Tongue (tissue), 1 donor: ENCODE measurements at regions not wholly inside any gene's neighbourhood (a gene's known extent, or its start where the extent isn't known, plus 50 kb on each side); places are given as distances from the start of the nearest gene placed in this dataset.
"Not testable (repeated sequence)": the region's sequence is repeated elsewhere in the genome, so short reads cannot be mapped to it uniquely, and the experiment has no call there.

ENCODE experiments used
- DNase-seq: peaks from one replicate; pipeline ENCODE4 v3.0.0-alpha.2; 2015

GRCh38 chr6:119535332-119535731 lies 185.8 kb upstream of the MAN1A1 start:
- no peak for DNase-seq

- peak; percentile 23 for DNase-seq
Measured at GRCh38 chr6:119533603-119534279, 184.2 kb upstream of the MAN1A1 start.

- no peak for DNase-seq
Measured at GRCh38 chr6:119527231-119527578, 177.6 kb upstream of the MAN1A1 start.

GRCh38 chr6:119526561-119527230 lies 177.1 kb upstream of the MAN1A1 start:
- DNase-seq: no peak

GRCh38 chr6:119524410-119524809 lies 174.8 kb upstream of the MAN1A1 start:
- DNase-seq: no peak

- DNase-seq: no peak
Measured at GRCh38 chr6:119523556-119523955, 174.0 kb upstream of the MAN1A1 start.

GRCh38 chr6:119521251-119521650 lies 171.7 kb upstream of the MAN1A1 start:
- DNase-seq: no peak

GRCh38 chr6:119517428-119517827 lies 167.9 kb upstream of the MAN1A1 start:
- DNase-seq: no peak

- DNase-seq: no peak
Measured at GRCh38 chr6:119514345-119514744, 164.8 kb upstream of the MAN1A1 start.

- no peak for DNase-seq
Measured at GRCh38 chr6:119511024-119511423, 161.5 kb upstream of the MAN1A1 start.

- no peak for DNase-seq
Measured at GRCh38 chr6:119510246-119510645, 160.7 kb upstream of the MAN1A1 start.

- peak; percentile 20 for DNase-seq
Measured at GRCh38 chr6:119506631-119507174, 157.1 kb upstream of the MAN1A1 start.

GRCh38 chr6:119501798-119502483 lies 152.4 kb upstream of the MAN1A1 start:
- DNase-seq: no peak

GRCh38 chr6:119499797-119500196 lies 150.2 kb upstream of the MAN1A1 start:
- no peak for DNase-seq

- no peak for DNase-seq
Measured at GRCh38 chr6:119497988-119498727, 148.6 kb upstream of the MAN1A1 start.

- no peak for DNase-seq
Measured at GRCh38 chr6:119495230-119495683, 145.7 kb upstream of the MAN1A1 start.

GRCh38 chr6:119493980-119494379 lies 144.4 kb upstream of the MAN1A1 start:
- DNase-seq: peak; percentile 54

GRCh38 chr6:119491112-119491511 lies 141.6 kb upstream of the MAN1A1 start:
- DNase-seq: not testable (repeated sequence)

GRCh38 chr6:119490050-119490449 lies 140.5 kb upstream of the MAN1A1 start:
- not testable (repeated sequence) for DNase-seq

- DNase-seq: peak; percentile 63
Measured at GRCh38 chr6:119484598-119484997, 135.0 kb upstream of the MAN1A1 start.

- DNase-seq: no peak
Measured at GRCh38 chr6:119483908-119484307, 134.3 kb upstream of the MAN1A1 start.

- no peak for DNase-seq
Measured at GRCh38 chr6:119482850-119483285, 133.3 kb upstream of the MAN1A1 start.
